SK-N-SH (cell line): ENCODE measurements at regions not wholly inside any gene's neighbourhood (a gene's known extent, or its start where the extent isn't known, plus 50 kb on each side); places are given as distances from the start of the nearest gene placed in this dataset.

Experiments used
- CTCF ChIA-PET: fragments of 300-600, 350-600 bp; formaldehyde crosslinking; extraction: SDS; loops from one replicate; lab custom pipeline; 2021; lab: Yijun Ruan, JAX
- POLR2A ChIA-PET: fragments of 350-600 bp; sonication (Branson Sonifier 250); formaldehyde crosslinking; extraction: SDS; loops from one replicate; lab custom pipeline; 2020; ENCODE audit warnings: antibody characterized with exemption, inconsistent platforms; lab: Yijun Ruan, JAX
- DNase-seq: peaks from one replicate; pipeline ENCODE4 v3.0.0; 2012
- H2AFZ ChIP-seq: fragments of 200-600 bp; sonication (generic); 2 replicates; pipeline ENCODE4 v1.8.1; 2016; ENCODE audit warnings: antibody characterized with exemption, mild to moderate bottlenecking, low read depth
- H3F3A ChIP-seq: fragments of 200-600 bp; sonication (generic); replicated peaks from 2 replicates; pipeline ENCODE3; 2016; ENCODE audit warnings: antibody characterized with exemption, mild to moderate bottlenecking; ENCODE audit not compliant: insufficient read depth
- H3K27ac ChIP-seq, 2 experiments: fragments of 200-500 bp in 1 of 2; fragments of 200-600 bp in 1 of 2; sonication (Bioruptor generic) in 1 of 2; sonication (generic), shearing (Covaris generic) in 1 of 2; 2 replicates each; pipeline versions ENCODE4 v1.5.1 to v1.6.1; 2014 to 2016; ENCODE audit warnings: low read depth in 2 of 2, inconsistent platforms in 1 of 2, low read length in 1 of 2, mild to moderate bottlenecking in 1 of 2, mixed read lengths in 1 of 2
- H3K27me3 ChIP-seq: fragments of 200-600 bp; sonication (generic), shearing (Covaris generic); 2 replicates; pipeline ENCODE4 v1.6.1; 2016; ENCODE audit warnings: mixed run types; ENCODE audit not compliant: insufficient read depth
- H3K36me3 ChIP-seq, 2 experiments: fragments of 200-500 bp in 1 of 2; fragments of 200-600 bp in 1 of 2; sonication (Bioruptor generic) in 1 of 2; sonication (generic) in 1 of 2; replicated peaks in 1 of 2; 2 replicates each; pipeline versions ENCODE3 to v1.5.1; 2014 to 2016; ENCODE audit warnings: low read length in 1 of 2, mild to moderate bottlenecking in 1 of 2; ENCODE audit not compliant: insufficient read depth in 2 of 2, control insufficient read depth in 1 of 2
- H3K4me1 ChIP-seq, 2 experiments: fragments of 200-500 bp in 1 of 2; fragments of 200-600 bp in 1 of 2; sonication (Bioruptor generic) in 1 of 2; sonication (generic), shearing (Covaris generic) in 1 of 2; 2 replicates each; pipeline versions ENCODE4 v1.5.1 to v1.6.1; 2014 to 2016; ENCODE audit warnings: low read depth in 1 of 2, low read length in 1 of 2, mixed run types in 1 of 2; ENCODE audit not compliant: insufficient read depth in 2 of 2, control insufficient read depth in 1 of 2
- H3K4me2 ChIP-seq: fragments of 200-600 bp; sonication (generic), shearing (Covaris generic); 2 replicates; pipeline ENCODE4 v1.6.1; 2017; ENCODE audit warnings: mixed run types
- H3K4me3 ChIP-seq, 2 experiments: fragments of 200-500 bp in 1 of 2; fragments of 200-600 bp in 1 of 2; sonication (Bioruptor generic) in 1 of 2; sonication (generic), shearing (Covaris generic) in 1 of 2; 2 replicates each; pipeline versions ENCODE4 v1.5.1 to v1.8.1; 2014 to 2016; ENCODE audit warnings: low read depth in 2 of 2, inconsistent platforms in 1 of 2, low read length in 1 of 2, mild to moderate bottlenecking in 1 of 2, mixed read lengths in 1 of 2, moderate library complexity in 1 of 2
- H3K79me2 ChIP-seq: fragments of 200-600 bp; sonication (generic); 2 replicates; pipeline ENCODE4 v1.8.1; 2017; ENCODE audit warnings: mild to moderate bottlenecking; ENCODE audit not compliant: insufficient read depth
- H3K9ac ChIP-seq: fragments of 200-600 bp; sonication (generic); 2 replicates; pipeline ENCODE4 v1.6.1; 2017; ENCODE audit warnings: mixed run types
- H3K9me2 ChIP-seq: fragments of 200-600 bp; sonication (generic); 2 replicates; pipeline ENCODE4 v1.6.1; 2017; ENCODE audit warnings: mixed run types
- H3K9me3 ChIP-seq: fragments of 200-600 bp; sonication (generic); 2 replicates; pipeline ENCODE4 v1.6.1; 2017; ENCODE audit warnings: mixed run types, mild to moderate bottlenecking, moderate library complexity
- H4K20me1 ChIP-seq: fragments of 200-600 bp; sonication (generic); 2 replicates; pipeline ENCODE4 v1.6.1; 2017; ENCODE audit warnings: mild to moderate bottlenecking, mixed run types; ENCODE audit not compliant: insufficient read depth
- CHD2 ChIP-seq: fragments of 150-350 bp; IDR thresholded peaks from 2 replicates; pipeline ENCODE4 v1.6.1; 2018; ENCODE audit warnings: low read length; ENCODE audit not compliant: partially characterized antibody
- ELF1 ChIP-seq: IDR thresholded peaks from 2 replicates; pipeline ENCODE4 v1.4.0; 2012
- EZH2phosphoT487 ChIP-seq: fragments of 200-600 bp; sonication (generic); IDR thresholded peaks from 2 replicates; pipeline ENCODE4 v1.6.1; 2017; ENCODE audit warnings: low read depth, mixed run types, mild to moderate bottlenecking, antibody characterized with exemption, moderate library complexity, borderline replicate concordance
- FOSL2 ChIP-seq: IDR thresholded peaks from 2 replicates; pipeline ENCODE4 v1.4.0; 2012; ENCODE audit warnings: low read depth, mild to moderate bottlenecking, moderate library complexity, borderline replicate concordance
- FOXJ3 ChIP-seq: sonication (generic); formaldehyde crosslinking; IDR thresholded peaks from 2 replicates; pipeline ENCODE4 v1.5.1; 2020; ENCODE audit warnings: mild to moderate bottlenecking, missing genetic modification reagents
- FOXM1 ChIP-seq: IDR thresholded peaks from 2 replicates; pipeline ENCODE4 v1.4.0; 2012; ENCODE audit warnings: low read depth, mild to moderate bottlenecking
- MEF2A ChIP-seq: IDR thresholded peaks from 2 replicates; pipeline ENCODE4 v1.4.0; 2012; ENCODE audit warnings: low read depth, borderline replicate concordance
- MXI1 ChIP-seq: IDR thresholded peaks from 2 replicates; pipeline ENCODE4 v1.6.1; 2012; ENCODE audit warnings: mild to moderate bottlenecking, low read depth, low read length, improper control_type of control experiment
- NFIC ChIP-seq: IDR thresholded peaks from 2 replicates; pipeline ENCODE4 v1.4.0; 2012; ENCODE audit warnings: borderline replicate concordance
- NRF1 ChIP-seq: IDR thresholded peaks from 2 replicates; pipeline ENCODE4 v1.6.1; 2012; ENCODE audit warnings: low read depth, mild to moderate bottlenecking, low read length
- POLR2AphosphoS5 ChIP-seq: IDR thresholded peaks from 2 replicates; pipeline ENCODE4 v1.6.1; 2012; ENCODE audit warnings: low read depth, low read length
- RAD21 ChIP-seq: IDR thresholded peaks from 2 replicates; pipeline ENCODE4 v1.6.1; 2012; ENCODE audit warnings: mild to moderate bottlenecking, low read length
- RFX5 ChIP-seq: IDR thresholded peaks from 2 replicates; pipeline ENCODE4 v1.6.1; 2012; ENCODE audit warnings: mild to moderate bottlenecking, improper control_type of control experiment, low read length
- SIN3A ChIP-seq: IDR thresholded peaks from 2 replicates; pipeline ENCODE4 v1.6.1; 2012; ENCODE audit warnings: low read depth, mild to moderate bottlenecking, low read length, moderate library complexity, borderline replicate concordance
- SMC3 ChIP-seq: IDR thresholded peaks from 2 replicates; pipeline ENCODE4 v1.6.1; 2012; ENCODE audit warnings: low read depth, low read length, improper control_type of control experiment
- TAF1 ChIP-seq: IDR thresholded peaks from 2 replicates; pipeline ENCODE4 v1.6.1; 2012; ENCODE audit warnings: low read depth, mild to moderate bottlenecking, low read length, moderate library complexity, borderline replicate concordance
- TCF12 ChIP-seq: IDR thresholded peaks from 2 replicates; pipeline ENCODE4 v1.4.0; 2012
- TEAD4 ChIP-seq: IDR thresholded peaks from 2 replicates; pipeline ENCODE4 v1.4.0; 2012; ENCODE audit warnings: mild to moderate bottlenecking, borderline replicate concordance; ENCODE audit not compliant: insufficient read depth
- WGBS: methylation state at CpG from one replicate; pipeline ENCODE4 v1.1.6; 2017; ENCODE audit warnings: low lambda C conversion rate; 5-methylcytosine and 5-hydroxymethylcytosine counted together
- TF ChIP-seq, protein P1 (sequence below): IDR thresholded peaks from 2 replicates; pipeline ENCODE4 v1.4.0; 2012; ENCODE audit warnings: low read depth, borderline replicate concordance
- TF ChIP-seq, protein P2 (sequence below): IDR thresholded peaks from 2 replicates; pipeline ENCODE4; 2012
- TF ChIP-seq, protein P3 (sequence below): IDR thresholded peaks from 2 replicates; pipeline ENCODE4 v1.4.0; 2012; ENCODE audit warnings: low read depth, borderline replicate concordance
- TF ChIP-seq, protein P4 (sequence below): IDR thresholded peaks from 2 replicates; pipeline ENCODE4 v1.6.1; 2012; ENCODE audit warnings: mild to moderate bottlenecking, low read depth, low read length, moderate library complexity

DNA sequence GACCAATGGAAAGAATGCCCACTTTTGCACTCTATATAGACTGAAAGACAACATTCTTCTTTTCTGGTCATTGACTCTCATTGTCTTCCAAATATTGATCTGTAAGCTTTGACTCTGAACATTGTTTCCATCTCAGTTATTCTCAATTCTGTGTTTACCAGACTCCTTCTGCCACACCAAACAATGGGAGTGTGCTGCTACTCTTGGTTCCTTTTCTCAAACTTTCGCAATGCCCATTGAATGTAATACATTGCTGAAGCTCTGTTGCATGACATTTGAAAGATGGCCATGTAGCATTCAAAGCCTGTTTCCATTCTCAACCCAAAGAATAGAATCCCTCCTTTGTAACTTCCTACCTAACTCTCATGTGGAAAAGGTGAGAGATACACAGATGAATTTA, 136.2 kb downstream of the BTC start:
- Histone ChIP-seq H3K36me3 (no peaks in the 10 kb centered on the region), H3K4me2 (no peak overlapping the region), H3K79me2 (no peaks in the 10 kb centered on the region), H3K9me3 (no peaks in the 10 kb centered on the region), H3K4me3 (no peak overlapping the region), H3K4me1 (peaks cover 0 to 4% of the 10 kb centered on the region in 2 experiments; a peak in 1 of 4 replicates), H4K20me1 (no peaks in the 10 kb centered on the region), H3F3A (no peaks in the 10 kb centered on the region), H2AFZ (no peak overlapping the region), H3K9ac (no peak overlapping the region), H3K27ac (no peak overlapping the region), H3K27me3 (no peaks in the 10 kb centered on the region), H3K9me2 (no peaks in the 10 kb centered on the region)
- ChIA-PET POLR2A (no interaction called here), CTCF (no interaction called here)
- WGBS, result 92% methylated on average over 1 of the region's 1 CpG
- no peak for TF ChIP-seq EZH2phosphoT487
- no peak for TF ChIP-seq NFIC
- TF ChIP-seq, protein P1, sequence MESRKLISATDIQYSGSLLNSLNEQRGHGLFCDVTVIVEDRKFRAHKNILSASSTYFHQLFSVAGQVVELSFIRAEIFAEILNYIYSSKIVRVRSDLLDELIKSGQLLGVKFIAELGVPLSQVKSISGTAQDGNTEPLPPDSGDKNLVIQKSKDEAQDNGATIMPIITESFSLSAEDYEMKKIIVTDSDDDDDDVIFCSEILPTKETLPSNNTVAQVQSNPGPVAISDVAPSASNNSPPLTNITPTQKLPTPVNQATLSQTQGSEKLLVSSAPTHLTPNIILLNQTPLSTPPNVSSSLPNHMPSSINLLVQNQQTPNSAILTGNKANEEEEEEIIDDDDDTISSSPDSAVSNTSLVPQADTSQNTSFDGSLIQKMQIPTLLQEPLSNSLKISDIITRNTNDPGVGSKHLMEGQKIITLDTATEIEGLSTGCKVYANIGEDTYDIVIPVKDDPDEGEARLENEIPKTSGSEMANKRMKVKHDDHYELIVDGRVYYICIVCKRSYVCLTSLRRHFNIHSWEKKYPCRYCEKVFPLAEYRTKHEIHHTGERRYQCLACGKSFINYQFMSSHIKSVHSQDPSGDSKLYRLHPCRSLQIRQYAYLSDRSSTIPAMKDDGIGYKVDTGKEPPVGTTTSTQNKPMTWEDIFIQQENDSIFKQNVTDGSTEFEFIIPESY, result no peak
- no peak for TF ChIP-seq RFX5
- TF ChIP-seq SMC3, result no peak
- no peak for TF ChIP-seq MEF2A
- no peak for TF ChIP-seq FOXJ3
- no peak for TF ChIP-seq MXI1
- no peak for TF ChIP-seq NRF1
- TF ChIP-seq, protein P2, sequence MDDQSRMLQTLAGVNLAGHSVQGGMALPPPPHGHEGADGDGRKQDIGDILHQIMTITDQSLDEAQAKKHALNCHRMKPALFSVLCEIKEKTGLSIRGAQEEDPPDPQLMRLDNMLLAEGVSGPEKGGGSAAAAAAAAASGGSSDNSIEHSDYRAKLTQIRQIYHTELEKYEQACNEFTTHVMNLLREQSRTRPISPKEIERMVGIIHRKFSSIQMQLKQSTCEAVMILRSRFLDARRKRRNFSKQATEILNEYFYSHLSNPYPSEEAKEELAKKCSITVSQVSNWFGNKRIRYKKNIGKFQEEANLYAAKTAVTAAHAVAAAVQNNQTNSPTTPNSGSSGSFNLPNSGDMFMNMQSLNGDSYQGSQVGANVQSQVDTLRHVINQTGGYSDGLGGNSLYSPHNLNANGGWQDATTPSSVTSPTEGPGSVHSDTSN, result no peak
- TF ChIP-seq FOSL2, result no peak
- no peak for TF ChIP-seq POLR2AphosphoS5
- TF ChIP-seq ELF1, result no peak
- DNase-seq, result no peak

DNA sequence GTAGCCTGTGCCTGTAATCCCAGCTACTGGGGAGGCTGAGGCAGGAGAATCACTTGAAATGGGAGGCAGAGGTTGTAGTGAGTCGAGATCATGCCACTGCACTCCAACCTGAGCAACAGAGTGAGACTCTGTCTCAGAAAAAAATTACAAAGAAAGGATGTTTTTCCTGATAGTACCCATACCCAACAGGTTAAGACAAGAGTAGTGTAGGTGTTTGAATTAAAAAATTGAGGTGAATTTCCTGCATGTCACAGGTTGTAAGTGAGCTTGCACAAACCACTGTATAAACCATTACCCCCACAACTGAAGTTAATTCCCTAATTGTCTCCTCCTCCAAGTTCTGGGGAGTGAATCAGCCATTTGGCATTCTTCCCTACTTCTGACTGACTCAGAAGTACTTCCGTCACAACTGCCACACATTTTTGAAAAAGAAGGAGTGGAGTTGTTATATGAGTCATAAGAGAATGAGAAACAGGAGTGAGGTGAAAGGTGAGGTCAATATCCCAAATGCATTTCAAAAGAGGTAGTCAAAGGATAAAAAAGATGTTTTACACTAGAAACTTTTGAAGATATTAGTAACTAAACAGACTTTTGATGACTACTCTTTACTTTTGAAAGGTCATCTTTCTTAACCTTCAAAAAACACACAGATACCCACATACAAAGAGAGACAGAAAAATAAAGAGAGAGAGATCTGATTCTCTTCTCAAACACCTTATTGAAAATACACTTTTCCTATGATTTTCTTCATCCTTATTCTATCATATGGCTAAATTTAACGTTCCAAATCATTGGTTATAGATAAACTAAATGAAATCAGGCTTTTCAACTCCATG, 134.5 kb downstream of the BTC start:
- Histone ChIP-seq H3K36me3 (no peaks in the 10 kb centered on the region), H3K79me2 (no peaks in the 10 kb centered on the region), H3F3A (no peaks in the 10 kb centered on the region), H3K4me3 (no peak overlapping the region), H3K4me2 (no peak overlapping the region), H3K27me3 (no peaks in the 10 kb centered on the region), H3K9me2 (no peaks in the 10 kb centered on the region), H4K20me1 (no peaks in the 10 kb centered on the region), H3K4me1 (peaks cover 0 to 4% of the 10 kb centered on the region in 2 experiments; a peak in 1 of 4 replicates), H3K9me3 (no peaks in the 10 kb centered on the region), H3K9ac (no peak overlapping the region), H2AFZ (no peak overlapping the region), H3K27ac (peak overlapping the region in 1 of 2 experiments; percentile 27; a peak in 1 of 4 replicates)
- no peak for DNase-seq
- ChIA-PET CTCF (no interaction called here), POLR2A (no interaction called here)
- 4% methylated on average over 3 of the region's 3 CpGs for WGBS
- TF ChIP-seq TAF1, result no peak
- TF ChIP-seq FOXM1, result 0 out of 2 replicates have a peak, but pooled peaks have one; percentile 42
- peak; percentile 47; the same call in 1 of the 2 replicates for TF ChIP-seq TEAD4
- TF ChIP-seq, protein P3, sequence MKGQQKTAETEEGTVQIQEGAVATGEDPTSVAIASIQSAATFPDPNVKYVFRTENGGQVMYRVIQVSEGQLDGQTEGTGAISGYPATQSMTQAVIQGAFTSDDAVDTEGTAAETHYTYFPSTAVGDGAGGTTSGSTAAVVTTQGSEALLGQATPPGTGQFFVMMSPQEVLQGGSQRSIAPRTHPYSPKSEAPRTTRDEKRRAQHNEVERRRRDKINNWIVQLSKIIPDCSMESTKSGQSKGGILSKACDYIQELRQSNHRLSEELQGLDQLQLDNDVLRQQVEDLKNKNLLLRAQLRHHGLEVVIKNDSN, result no peak
- TF ChIP-seq RAD21, result no peak
- TF ChIP-seq, protein P4, sequence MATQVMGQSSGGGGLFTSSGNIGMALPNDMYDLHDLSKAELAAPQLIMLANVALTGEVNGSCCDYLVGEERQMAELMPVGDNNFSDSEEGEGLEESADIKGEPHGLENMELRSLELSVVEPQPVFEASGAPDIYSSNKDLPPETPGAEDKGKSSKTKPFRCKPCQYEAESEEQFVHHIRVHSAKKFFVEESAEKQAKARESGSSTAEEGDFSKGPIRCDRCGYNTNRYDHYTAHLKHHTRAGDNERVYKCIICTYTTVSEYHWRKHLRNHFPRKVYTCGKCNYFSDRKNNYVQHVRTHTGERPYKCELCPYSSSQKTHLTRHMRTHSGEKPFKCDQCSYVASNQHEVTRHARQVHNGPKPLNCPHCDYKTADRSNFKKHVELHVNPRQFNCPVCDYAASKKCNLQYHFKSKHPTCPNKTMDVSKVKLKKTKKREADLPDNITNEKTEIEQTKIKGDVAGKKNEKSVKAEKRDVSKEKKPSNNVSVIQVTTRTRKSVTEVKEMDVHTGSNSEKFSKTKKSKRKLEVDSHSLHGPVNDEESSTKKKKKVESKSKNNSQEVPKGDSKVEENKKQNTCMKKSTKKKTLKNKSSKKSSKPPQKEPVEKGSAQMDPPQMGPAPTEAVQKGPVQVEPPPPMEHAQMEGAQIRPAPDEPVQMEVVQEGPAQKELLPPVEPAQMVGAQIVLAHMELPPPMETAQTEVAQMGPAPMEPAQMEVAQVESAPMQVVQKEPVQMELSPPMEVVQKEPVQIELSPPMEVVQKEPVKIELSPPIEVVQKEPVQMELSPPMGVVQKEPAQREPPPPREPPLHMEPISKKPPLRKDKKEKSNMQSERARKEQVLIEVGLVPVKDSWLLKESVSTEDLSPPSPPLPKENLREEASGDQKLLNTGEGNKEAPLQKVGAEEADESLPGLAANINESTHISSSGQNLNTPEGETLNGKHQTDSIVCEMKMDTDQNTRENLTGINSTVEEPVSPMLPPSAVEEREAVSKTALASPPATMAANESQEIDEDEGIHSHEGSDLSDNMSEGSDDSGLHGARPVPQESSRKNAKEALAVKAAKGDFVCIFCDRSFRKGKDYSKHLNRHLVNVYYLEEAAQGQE, result no peak
- TF ChIP-seq SIN3A, result no peak
- no peak for TF ChIP-seq CHD2
- peak; percentile 93 for TF ChIP-seq TCF12
